GM18511 (cell line): ENCODE measurements at regions not wholly inside any gene's neighbourhood (a gene's known extent, or its start where the extent isn't known, plus 50 kb on each side); places are given as distances from the start of the nearest gene placed in this dataset.
"Not testable (repeated sequence)": the region's sequence is repeated elsewhere in the genome, so short reads cannot be mapped to it uniquely, and the experiment has no call there.

Experiments used
- ATAC-seq: cut with Tn5 transposase; IDR thresholded peaks from one replicate; pipeline ENCODE4 v1.9.1; 2021; ENCODE audit warnings: mild to moderate bottlenecking, moderate library complexity; ENCODE audit not compliant: unreplicated experiment

DNA sequence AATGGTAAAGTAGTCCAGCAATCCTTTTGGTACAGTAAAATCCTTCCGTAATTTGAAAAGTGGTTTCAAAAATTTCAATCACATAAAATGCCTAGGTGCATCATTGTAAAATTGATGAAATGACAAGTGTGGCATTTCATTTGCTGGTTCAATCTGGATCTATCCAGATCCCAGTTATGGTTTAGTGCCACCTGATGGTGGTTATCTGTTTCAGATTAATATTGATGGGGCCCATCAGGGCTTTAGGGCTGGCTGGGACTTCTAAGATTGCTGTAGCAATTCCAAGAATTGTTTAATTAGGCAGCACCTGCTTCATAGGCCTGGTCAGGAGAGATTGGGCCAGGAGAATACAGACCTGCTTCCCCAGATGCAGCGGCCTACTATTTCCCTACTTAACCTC lies 55.5 kb upstream of the PIK3C3 start:
- ATAC-seq, result no peak

DNA sequence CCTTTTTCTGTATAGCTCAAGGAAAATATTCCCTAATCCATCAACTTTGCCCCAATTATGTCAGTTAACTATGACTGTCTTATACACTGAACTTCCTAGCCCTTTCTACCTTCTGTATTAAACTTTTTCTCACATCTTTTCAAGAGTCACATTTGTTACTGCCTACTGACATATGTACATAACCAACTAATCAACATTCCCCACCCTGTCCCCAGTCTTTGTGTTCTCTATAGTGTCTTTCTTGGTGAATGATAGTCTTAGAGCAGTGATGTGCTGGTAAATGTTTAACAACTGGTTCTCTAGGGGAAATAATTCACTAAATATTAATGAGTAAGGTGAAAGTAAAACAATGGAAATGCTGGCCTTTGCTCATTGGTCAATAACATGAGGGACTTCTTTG lies 61.6 kb upstream of the PIK3C3 start:
- ATAC-seq, result no peak

DNA sequence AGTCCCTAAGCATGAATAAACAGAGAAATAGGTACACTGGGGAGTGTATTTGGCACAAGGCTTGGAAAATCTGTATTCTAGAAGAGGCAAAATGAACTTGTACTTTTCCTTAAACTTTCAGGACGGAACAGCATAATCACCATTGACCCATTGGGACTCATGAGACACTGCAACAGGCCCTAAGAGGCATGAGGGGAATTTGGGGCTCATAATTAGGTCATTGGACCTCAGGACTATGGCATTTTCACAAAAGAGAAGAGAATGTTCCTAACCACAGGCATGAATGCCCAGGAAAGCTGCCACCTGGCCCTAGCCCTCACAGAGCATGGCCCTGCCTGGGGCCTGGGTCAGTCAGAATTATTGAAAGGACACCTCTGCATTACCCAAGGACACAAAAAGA lies 67.9 kb upstream of the PIK3C3 start:
- no peak for ATAC-seq

DNA sequence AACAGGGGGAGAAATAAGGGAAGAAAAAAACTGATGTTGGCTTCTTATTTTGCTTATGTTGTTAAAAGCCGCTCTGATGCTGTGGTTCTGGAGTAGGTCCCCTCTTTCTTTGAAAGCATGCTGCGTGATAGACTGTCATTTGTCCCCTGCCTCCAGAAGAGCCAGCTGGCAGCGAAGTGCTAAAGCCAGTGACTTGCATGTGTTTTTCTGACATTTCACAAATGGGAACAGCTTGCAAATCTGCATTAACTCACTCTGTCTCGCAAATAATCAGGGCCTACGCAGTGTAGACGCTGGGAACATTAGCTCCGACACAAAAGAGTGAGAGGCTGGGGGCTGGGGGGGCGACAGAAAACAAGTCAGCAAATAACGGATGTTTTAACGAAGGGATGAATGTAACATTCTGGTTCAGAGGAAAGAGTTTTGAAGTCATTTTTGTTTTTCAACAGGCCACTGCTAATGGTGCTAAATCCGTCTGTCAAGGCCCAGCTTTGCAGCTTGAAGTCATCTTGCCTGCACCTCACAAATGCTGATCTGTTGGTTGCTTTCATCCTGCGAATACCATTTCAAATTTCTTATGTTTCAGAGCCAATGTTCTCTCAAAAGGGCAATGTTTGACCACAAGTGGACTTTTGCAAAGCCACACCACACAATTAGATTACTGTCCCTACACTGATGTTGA lies 68.8 kb upstream of the PIK3C3 start:
- ATAC-seq, result no peak

DNA sequence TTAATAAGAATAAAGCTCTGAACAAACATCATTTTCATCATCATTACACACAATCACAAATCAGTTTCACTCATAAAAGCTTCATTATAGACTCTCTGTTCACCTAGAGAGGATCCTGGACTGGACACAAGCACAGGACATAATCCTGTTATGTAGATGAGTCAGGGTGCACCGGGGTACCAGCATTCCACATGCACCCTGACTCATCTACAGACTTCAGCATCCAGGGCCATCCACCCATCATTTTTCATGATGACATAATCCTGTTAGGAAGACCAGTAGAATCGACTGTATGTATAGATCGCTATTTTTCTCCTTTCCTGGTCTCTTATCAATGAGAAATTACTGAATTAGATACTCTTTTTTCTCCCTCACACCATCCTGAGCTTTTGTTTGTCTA lies 73.7 kb upstream of the PIK3C3 start:
- ATAC-seq, result no peak

DNA sequence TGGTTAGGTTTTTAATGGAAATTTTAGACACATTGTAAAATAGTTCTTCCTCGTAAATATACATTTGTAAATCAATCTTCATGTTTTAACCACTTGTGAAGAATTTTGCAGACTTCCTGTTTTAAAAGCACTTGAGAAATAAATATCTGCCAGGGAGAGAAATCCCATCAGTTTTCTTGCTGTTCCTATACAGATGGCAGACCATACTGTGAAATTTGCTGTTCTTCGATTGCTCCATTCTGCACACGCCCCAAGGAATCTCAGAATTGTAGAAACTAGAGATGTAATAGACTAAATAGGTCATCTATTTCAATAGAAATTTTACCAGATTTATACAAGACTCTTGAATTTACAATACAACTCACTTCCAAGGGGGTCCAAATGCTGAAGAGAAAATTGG lies 75.8 kb upstream of the PIK3C3 start:
- ATAC-seq, result no peak

DNA sequence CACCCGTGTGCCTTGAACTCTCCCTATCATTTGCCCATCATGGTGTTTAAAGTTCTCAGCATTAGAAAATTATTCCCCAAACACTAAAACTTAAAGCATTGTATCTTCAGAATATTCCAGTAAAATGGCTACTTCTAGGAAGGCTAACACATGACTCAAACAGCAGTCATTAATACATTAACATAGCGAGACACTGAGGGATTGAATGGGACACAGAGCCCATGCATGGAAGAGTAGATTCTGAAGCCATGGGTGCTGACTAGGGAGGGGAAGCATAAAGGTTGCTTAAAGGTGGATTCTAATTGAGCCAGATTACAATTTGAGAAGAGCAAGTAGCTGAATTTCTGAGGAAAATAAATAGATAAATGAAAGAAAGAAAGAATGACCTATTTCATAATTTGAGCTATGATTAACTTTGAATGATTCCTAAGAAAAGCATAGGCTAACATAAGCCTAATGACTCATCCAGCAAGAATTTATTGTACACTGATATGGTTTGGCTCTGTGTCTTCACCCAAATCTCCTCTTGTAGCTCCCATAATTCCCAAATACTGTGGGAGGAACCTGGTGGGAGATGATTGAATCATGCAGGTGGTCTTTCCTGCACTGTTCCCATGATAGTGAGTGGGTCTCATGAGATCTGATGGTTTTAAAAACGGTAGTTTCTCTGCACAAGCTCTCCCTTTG lies 79.8 kb upstream of the PIK3C3 start:
- ATAC-seq, result no peak

DNA sequence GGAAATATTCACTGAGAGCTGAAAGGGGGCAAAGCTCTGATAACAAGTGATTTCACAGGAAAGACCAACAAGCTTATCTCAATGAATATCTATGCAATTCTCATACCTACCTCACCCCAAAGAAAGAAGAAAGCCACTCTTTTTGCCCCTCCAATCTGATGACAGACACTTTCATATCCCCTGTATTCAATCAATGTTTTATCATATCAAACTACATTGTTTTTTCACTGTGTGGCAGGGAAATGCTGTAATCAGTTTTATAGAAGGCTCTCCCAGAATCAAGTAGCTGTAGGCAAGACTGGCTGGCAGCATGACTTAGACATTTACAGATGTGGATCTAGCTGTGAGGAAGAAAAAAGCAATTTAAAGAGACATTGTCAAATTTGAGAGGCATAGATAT lies 81.3 kb upstream of the PIK3C3 start:
- no peak for ATAC-seq

DNA sequence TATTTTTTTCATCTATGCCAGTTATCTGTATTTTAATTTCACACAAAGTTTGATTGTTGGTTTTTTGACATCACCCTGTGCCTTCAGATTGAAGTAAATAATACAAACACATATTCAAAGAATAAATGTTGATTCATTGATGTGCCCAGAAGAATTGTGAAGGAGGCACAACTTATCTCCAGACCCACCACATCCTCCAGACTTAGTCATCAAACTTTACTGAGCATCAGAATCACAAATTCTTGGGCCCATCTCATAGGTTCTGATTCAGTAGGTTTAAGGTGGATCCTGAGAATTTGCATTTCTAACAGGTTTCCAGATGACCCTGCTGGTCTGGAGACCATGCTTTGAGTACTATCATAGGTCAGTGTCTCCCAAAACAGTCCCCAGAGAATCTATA lies 82.8 kb upstream of the PIK3C3 start:
- no peak for ATAC-seq

DNA sequence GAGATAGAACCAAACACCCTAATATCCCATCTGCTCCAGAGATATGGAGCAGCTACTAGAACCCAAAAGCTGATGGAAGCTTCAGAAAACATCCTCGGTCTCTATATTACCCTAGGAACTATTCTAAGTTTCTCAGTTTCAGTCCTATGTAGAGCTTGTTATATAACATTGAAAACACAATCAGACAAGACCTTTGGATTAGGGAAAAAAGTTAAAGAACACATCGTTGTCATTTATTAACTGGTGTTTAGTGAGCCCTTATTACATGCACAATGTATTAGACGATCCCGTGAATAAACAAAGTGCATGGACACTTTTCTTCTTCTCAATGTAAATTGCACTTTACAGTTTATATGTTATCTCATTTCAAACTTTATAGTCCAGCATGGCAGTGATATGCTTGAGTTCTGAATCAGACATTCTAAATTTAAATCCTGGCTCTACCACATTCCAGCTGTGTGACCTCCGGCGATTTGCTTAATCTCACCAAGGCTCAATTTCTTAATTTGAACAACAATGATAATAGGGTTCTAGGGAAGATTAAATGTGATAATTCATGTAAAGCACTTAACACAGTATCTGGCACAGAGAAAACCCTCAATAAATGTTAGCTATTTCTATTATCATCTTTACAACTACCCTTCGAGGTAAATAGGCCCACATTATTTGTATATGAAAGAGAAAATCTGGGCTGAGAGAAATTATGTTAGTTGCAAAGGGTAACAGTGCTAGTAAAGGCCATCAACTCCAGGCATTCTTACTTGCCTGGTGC lies 83.6 kb upstream of the PIK3C3 start:
- ATAC-seq, result no peak

DNA sequence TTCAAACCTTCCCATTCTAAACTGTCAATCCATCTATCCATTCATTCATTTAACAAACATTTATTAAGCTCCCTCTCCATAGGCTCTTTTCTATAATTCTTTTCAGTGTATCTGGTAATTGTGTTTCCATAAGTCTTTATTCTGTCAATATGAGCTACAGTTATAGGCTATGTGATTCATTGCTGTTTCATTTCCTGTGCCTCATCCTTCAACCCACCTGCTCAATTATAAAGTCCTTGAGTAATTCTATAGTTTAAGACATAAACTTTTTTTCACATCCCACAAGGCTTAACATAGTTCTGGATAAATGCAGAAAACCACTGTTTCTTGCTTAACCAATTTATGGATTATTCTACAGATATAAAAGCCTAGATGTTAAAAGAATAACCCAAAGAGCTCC lies 84.2 kb upstream of the PIK3C3 start:
- ATAC-seq, result no peak

DNA sequence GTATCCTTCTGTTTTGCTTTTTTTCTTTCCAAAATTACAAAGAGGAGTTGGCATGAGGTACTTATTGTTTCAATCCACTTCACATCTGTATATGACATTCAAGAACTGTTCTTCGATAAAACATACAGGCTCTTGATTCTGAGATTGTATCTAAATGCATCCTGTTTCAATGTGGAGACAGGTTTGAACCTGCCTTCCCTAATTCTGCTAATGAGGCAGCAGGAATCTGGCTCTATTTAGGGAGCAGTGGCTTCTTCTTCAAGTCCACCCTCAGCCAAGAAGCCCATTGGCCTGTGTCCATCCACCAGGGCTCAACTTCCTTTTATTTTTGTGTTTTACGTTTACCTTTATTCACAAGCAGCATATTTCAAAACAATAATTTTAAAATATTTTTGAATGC lies 84.8 kb upstream of the PIK3C3 start:
- ATAC-seq, result no peak

DNA sequence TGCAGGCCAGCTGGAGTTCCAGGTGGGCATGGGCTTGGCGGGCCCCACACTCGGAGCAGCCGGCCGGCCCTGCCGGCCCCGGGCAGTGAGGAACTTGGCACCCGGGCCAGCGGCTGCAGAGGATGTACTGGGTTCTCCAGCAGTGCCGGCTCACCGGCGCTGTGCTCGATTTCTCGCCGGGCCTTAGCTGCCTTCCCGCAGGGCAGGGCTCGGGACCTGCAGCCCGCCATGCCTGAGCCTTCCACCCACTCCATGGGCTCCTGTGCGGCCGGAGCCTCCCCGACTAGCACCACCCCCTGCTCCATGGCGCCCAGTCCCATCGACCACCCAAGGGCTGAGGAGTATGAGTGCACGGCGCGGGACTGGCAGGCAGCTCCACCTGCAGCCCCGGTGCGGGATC lies 89.2 kb upstream of the PIK3C3 start:
- not testable (repeated sequence) for ATAC-seq

DNA sequence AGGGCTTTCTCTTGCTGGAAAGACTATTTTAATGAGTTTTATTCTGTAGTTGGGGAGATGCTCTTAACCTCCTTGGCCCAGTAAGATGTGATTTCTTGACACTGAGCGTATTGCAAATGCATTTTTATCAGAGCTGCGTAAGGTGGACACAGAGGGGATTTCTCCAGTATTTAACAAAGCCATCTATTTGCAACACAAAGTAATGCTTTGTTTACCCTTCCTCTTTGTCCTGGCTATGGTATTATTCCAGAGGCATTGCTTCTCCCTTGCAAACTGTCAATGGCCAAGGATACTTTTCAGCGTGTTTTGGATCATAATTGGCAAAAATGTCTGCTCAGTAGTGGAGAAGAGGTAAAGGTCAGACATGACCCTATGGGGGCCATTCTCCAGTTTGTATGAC lies 90.8 kb upstream of the PIK3C3 start:
- ATAC-seq, result no peak

DNA sequence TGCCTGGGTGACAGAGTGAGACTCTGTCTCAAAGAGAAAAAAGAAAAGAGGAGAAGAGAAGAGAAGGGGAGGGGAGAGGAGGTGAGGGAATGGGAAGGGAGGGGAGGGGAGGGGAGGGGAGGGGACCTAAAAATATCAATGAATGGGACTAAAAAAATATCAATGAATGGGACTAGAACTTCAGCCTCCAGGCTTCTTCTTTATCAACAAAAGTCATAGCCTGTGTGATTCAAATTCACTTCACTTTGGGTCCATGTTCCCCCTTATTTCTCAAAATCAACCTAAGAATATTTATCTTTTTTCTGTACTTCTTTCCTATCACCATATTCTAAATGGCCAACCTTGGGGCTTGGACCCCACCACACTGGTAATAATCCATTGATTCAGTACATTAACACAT lies 92.1 kb upstream of the PIK3C3 start:
- no peak for ATAC-seq

DNA sequence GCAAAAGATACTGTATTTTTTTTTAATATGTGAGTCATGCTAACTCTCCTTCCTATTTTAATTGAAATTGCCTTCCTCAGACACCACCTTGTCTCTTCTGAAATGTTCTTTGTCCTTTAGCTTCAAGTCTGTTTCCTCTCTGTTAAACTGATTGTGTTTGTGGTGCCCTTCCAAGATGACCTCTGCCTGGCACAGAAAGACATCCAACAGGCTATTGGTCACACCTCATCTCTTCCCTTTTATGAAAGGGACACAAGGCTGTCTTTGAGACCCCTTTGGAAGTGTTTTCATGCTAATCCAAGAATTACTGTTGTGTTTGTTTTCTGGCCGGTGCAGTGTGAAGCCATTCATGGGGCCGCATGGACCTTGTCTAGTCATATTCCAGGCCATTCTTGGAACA lies 94.0 kb upstream of the PIK3C3 start:
- ATAC-seq, result no peak

DNA sequence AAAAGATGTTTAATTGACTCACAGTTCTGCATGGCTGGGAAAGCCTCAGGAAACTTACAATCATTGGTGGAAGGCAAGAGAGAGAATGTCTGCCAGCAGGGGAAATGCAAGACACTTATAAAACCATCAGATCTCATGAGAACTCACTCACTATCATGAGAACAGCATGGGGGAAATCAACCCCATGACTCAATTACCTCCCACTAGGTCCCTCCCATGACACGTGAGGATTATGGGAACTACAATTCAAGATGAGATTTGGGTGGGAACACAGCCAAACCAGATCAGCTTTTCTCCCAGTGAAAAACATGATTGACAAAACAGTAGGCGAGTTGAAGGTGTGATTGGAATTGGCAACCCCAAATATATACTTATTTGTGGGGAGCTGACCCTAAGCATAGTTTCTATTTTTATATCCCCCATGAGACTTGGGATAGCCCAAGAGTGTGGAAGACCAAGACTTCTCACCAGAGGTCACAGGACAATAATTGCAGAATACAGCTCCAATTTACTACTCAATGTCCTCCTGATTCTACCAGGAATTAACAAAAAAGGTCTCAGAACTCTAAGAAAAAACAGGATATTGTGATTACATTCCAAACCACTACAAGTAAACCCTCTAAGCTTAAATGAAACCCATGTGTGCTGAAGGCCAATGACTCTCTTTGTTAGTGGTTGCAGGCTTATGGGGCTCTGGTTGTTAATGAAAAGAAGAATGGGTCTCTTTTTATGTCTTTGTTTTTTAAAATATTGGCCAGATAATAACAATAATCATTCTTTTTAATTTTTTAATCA lies 96.1 kb upstream of the PIK3C3 start:
- no peak for ATAC-seq

DNA sequence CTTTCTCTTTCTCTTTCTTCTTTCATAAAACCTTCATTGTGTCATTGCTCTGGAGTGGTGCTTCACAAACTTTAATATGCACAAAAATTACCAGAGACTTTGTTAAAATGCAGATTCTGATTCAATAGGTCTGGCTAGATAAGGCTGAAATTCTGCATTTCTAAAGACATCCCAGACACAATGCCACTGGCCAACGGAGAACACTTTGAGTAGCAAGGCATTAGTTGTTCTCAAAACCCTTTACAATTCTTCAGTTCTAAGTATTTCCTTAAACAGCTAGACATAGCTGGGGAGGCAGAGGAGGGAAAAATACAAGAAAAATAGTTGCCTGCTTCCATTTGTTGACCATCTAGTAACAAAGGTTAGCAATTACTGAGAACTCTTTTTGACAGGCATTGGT lies 101.8 kb upstream of the PIK3C3 start:
- no peak for ATAC-seq

DNA sequence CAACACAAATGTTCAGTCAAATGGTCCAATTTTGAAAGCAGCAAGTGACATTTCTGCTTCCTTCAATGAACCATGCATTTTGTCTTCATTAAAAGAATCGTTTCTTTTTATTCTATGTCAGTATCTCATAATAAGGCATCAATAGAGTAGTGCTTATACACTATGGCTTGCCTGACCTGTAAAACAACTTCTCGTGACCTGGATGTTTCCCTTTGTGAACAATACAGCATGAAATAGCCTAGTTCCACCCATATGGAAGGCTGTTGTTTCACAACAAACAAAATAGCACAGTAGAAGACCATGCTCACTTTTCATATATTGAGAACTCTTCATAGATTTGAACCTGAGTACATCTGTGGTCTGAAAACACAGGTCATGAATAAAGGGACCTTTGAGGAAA lies 104.3 kb upstream of the PIK3C3 start:
- no peak for ATAC-seq

DNA sequence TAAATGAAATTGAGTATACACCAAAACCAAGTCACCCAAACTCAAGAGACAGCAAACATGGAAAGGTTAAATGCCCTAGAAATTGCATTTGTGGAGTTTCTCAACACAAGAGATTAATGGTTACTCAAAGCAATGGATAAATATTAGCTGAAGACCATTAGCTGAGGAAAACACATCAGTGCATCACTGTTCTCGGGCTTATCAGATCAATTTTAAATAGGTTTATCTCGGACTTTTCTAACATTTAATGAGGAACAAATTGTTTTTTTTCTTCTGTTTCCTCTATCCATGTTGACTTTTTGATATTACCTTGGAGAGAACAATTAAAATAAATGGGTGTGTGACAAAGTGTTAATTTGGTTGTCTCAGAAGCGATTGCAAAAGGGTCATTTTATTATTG lies 105.4 kb upstream of the PIK3C3 start:
- no peak for ATAC-seq

DNA sequence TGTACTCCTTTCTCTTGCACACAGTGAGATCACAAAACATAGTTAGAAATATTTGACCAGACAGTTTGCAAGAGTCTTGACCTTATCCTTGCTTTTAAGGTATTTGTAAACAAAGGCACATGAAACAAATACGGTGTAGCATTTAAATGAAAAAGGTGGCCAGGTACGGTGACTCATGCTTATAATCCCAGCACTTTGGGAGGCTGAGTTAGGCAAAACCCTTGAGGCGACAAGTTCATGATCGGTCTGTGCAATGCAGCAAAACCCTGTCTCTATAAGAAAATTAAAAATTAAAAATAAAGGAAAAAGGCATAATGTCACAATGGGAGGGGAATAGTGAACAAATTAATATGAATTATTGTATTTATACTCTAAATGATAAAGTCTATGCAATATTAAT lies 109.5 kb upstream of the PIK3C3 start:
- no peak for ATAC-seq
